GM12874 (cell line): ENCODE measurements at regions not wholly inside any gene's neighbourhood (a gene's known extent, or its start where the extent isn't known, plus 50 kb on each side); places are given as distances from the start of the nearest gene placed in this dataset.

ENCODE experiments used
- TF ChIP-seq, protein P1 (sequence below): IDR thresholded peaks from 2 replicates; pipeline ENCODE4 v1.5.1; 2011; ENCODE audit warnings: low read depth, mild to moderate bottlenecking, control low read depth, low read length, moderate library complexity; ENCODE audit not compliant: insufficient read depth

DNA sequence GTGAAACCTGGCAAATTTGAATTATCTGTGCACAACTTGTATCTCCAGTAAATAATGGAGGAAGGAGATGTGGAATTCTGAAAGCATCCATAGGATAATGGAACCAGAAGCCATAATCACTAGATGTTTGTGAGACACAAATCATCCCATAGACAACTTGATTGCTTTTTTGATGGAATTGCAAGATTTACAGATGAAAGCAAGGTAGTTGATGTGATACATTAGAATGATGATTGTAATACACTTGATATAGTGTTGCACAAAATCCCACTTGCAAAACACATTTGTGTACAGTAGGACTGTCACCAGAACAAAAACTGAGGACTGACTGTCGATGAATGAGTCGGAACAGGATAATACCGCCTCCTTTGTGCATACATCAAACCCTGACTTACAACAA, 178.3 kb downstream of the IRS2 start:
- TF ChIP-seq, protein P1, sequence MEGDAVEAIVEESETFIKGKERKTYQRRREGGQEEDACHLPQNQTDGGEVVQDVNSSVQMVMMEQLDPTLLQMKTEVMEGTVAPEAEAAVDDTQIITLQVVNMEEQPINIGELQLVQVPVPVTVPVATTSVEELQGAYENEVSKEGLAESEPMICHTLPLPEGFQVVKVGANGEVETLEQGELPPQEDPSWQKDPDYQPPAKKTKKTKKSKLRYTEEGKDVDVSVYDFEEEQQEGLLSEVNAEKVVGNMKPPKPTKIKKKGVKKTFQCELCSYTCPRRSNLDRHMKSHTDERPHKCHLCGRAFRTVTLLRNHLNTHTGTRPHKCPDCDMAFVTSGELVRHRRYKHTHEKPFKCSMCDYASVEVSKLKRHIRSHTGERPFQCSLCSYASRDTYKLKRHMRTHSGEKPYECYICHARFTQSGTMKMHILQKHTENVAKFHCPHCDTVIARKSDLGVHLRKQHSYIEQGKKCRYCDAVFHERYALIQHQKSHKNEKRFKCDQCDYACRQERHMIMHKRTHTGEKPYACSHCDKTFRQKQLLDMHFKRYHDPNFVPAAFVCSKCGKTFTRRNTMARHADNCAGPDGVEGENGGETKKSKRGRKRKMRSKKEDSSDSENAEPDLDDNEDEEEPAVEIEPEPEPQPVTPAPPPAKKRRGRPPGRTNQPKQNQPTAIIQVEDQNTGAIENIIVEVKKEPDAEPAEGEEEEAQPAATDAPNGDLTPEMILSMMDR, result no peak

DNA sequence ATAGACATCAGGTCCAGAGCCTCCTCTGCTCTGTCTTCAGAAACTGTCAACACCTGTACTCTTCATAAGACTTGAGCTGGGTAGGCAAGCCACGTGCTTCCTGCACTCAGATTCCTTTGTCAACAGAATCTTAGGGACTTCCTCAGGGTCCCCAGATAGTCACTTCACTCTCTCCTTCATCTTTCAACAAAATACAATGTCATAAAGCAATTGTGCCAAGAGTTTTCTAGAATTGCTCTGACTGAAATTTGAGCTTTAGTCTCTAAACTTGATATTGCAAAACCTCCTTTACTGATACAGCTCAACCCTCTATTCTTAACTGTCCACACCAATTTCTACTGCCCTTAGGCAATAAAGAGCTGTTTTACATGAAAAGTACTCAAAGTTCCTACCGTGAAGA, 179.9 kb downstream of the IRS2 start:
- TF ChIP-seq, protein P1, result no peak

DNA sequence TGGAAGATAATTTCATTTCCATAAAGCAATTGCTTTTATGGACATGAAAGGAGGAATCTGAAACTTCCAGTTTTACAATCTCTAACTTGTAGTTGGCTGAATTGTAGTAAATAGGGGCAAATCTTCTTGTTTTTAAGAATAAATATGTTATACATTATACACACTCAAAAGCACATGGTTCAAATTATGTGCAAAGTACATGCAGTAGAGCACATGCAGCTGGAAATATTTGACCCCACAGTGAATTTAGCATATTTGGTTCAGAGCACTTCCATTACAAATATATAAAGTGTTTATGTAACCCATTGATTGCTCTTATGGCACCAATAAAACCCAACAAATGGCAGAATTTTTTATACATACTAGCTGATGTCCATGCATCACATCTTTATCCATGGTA, 180.5 kb downstream of the IRS2 start:
- TF ChIP-seq, protein P1, result no peak

DNA sequence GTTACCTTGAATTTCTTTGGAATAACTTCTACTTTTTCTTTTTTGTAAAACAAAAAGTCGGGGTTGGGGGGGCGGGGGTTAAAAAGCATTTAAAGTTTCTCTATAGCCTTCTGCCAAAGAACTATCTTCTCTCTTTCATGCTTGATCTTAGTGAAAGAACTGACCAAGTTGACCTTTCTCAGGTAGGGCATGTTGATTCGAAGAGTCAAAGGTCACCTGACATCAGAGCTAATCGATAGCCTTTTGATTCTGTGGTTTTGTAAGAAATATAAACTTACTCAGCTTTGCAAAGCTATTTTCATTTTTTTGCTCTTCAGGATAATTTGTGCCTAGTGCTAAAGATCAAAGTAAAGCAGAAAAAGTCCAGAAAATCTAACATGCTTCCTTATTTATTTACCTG, 181.5 kb downstream of the IRS2 start:
- TF ChIP-seq, protein P1, result no peak

DNA sequence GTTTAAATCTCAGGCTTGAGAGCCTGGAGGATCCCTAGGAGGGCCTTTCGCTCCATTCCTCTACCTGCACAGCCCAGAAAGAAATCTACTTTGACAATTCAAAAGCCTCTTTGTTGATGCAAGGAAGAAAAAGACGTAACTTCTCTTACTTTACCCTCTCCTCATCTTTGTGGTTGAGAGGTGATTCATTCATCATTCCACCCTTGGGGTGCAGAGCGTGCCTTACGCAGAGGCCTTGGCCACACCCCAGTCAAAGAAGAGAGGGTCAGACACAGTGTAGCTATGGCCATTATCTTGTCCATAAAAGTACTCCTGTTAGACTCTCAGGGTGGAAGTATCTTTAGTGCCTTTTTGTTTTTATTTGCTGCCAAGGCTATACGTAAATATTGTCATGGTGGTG, 184.0 kb downstream of the IRS2 start:
- TF ChIP-seq, protein P1, result no peak

DNA sequence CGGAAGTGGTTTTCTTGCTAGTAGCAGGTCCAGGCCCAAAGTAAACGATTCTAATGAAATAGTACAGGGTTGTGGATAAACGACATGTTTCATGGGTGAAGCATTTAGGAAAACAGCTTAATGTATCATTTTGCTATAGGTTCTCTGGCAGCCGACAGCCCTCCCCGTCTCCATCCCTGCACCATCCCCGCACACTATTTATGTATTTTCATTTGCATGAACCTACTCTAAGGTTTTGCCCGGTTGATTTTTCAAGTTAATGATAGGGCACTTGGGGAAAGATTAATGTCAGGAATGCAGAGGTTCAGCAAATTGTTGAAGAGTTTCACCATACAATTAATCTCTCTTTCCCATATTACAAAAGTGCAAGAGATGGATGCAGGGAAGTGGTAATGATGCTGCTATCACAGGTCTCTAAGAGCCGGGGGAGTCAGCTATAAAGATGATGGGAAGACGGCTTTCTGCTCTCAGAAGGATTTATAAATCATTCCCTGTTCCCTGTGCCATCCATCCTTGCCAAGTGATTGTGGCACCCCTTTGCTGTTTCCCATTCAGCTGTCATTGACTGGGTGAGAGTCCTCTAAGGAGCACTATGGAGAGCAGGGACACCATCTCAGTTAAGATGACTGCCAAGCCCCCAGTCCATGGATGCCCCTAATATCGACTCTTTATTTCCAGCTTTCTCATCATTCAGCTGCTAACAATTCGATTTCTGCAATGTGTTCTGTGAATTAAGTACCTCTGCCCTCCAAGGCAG, 186.3 kb downstream of the IRS2 start:
- TF ChIP-seq, protein P1, result no peak

DNA sequence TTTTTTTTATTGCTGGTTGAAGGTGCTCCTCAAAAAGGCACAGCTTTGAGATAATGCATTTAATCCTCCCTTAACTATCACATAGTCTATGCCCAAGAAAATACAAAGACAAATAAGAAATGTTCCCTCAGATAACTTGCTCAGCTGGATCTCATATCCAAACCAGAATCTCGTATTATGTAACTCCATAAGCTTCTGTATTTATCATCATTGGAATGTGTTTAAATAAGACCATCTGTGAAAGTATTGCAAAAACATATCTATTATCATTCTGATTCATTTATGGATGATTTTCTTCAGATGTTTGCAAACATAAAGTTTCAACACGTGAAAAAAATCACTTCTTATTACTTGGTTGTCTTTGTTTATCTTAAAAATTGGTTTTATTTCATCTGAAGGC, 190.9 kb downstream of the IRS2 start:
- TF ChIP-seq, protein P1, result no peak
